ENCODE measurements at regions not wholly inside any gene's neighbourhood (a gene's known extent, or its start where the extent isn't known, plus 50 kb on each side); places are given as distances from the start of the nearest gene placed in this dataset.

GRCh38 chr1:166570954-166571353, 268.3 kb upstream of the POGK start:
- DNase-seq (ENCODE audit: low read depth), result no peak
- Histone ChIP-seq H3K4me3 (ENCODE audit: low read depth, low read length) (no peak overlapping the region), H3K36me3 (ENCODE audit: control insufficient read depth, insufficient read depth, low read length) (no peaks in the 10 kb centered on the region), H3K27me3 (ENCODE audit: control insufficient read depth, insufficient read depth, low read length) (no peaks in the 10 kb centered on the region)
- no peak for TF ChIP-seq CTCF (IDR thresholded peaks at IDR 0.05; ENCODE audit: insufficient read depth, low read length, poor library complexity, severe bottlenecking)

DNA sequence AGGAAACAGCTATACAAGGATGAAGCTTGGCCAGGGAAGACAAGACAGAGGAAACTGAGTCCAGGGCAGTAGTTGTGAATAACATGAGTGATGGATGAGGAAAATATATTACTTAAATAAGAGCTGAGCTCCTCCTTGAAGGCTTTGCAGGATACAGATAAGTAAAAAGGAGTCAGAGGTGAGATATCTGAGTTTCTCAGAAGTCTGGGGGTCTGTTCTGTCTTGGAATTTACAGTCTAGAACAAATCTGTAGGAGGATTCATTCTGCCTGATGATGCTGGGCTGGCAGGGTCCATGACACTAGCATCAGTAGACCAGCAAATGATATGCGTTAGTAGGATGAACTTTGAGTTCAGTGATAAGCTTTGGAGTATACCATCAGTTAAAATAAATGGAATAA, 266.1 kb upstream of the POGK start:
- Histone ChIP-seq H3K4me3 (ENCODE audit: low read depth, low read length) (no peak overlapping the region), H3K36me3 (ENCODE audit: control insufficient read depth, insufficient read depth, low read length) (no peaks in the 10 kb centered on the region), H3K27me3 (ENCODE audit: control insufficient read depth, insufficient read depth, low read length) (no peaks in the 10 kb centered on the region)
- TF ChIP-seq CTCF (IDR thresholded peaks at IDR 0.05; ENCODE audit: insufficient read depth, low read length, poor library complexity, severe bottlenecking), result no peak
- no peak for DNase-seq (ENCODE audit: low read depth)

- no peak for DNase-seq (ENCODE audit: low read depth)
- Histone ChIP-seq H3K36me3 (ENCODE audit: control insufficient read depth, insufficient read depth, low read length) (no peaks in the 10 kb centered on the region), H3K27me3 (ENCODE audit: control insufficient read depth, insufficient read depth, low read length) (no peaks in the 10 kb centered on the region), H3K4me3 (ENCODE audit: low read depth, low read length) (no peak overlapping the region)
- no peak for TF ChIP-seq CTCF (IDR thresholded peaks at IDR 0.05; ENCODE audit: insufficient read depth, low read length, poor library complexity, severe bottlenecking)
Measured at GRCh38 chr1:166579557-166580501, 259.4 kb upstream of the POGK start.

GRCh38 chr1:166588741-166589140, 250.5 kb upstream of the POGK start:
- Histone ChIP-seq H3K36me3 (ENCODE audit: control insufficient read depth, insufficient read depth, low read length) (no peaks in the 10 kb centered on the region), H3K27me3 (ENCODE audit: control insufficient read depth, insufficient read depth, low read length) (no peaks in the 10 kb centered on the region), H3K4me3 (ENCODE audit: low read depth, low read length) (no peak overlapping the region)
- no peak for DNase-seq (ENCODE audit: low read depth)
- no peak for TF ChIP-seq CTCF (IDR thresholded peaks at IDR 0.05; ENCODE audit: insufficient read depth, low read length, poor library complexity, severe bottlenecking)

- TF ChIP-seq CTCF (IDR thresholded peaks at IDR 0.05; ENCODE audit: insufficient read depth, low read length, poor library complexity, severe bottlenecking), result no peak
- no peak overlapping the region for H3K4me3 ChIP-seq (ENCODE audit: low read depth, low read length)
- DNase-seq (ENCODE audit: low read depth), result no peak
- H3K27me3 ChIP-seq (ENCODE audit: control insufficient read depth, insufficient read depth, low read length), result no peaks in the 10 kb centered on the region
- H3K36me3 ChIP-seq (ENCODE audit: control insufficient read depth, insufficient read depth, low read length), result no peaks in the 10 kb centered on the region
Measured at GRCh38 chr1:166590161-166590560, 249.1 kb upstream of the POGK start.

DNA sequence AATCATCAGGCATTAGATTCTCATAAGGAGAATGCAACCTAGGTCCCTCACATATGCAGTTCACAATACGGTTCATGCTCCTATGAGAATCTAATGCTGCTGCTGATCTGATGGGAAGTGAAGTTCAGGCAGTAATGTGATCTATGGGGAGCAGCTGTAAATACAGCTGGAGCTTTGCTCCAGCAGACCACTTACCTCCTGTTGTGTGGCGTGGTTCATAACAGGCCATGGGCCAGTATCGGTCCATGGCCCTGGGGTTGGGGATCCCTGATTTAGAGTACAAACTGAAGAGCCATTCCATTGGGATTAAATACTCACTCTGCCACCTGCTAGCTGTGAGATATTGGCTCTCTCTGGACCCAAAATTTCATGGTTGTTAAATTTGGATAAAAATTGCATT, 244.6 kb upstream of the POGK start:
- H3K4me3 ChIP-seq (ENCODE audit: low read depth, low read length), result no peak overlapping the region
- no peaks in the 10 kb centered on the region for H3K36me3 ChIP-seq (ENCODE audit: control insufficient read depth, insufficient read depth, low read length)
- no peaks in the 10 kb centered on the region for H3K27me3 ChIP-seq (ENCODE audit: control insufficient read depth, insufficient read depth, low read length)
- no peak for TF ChIP-seq CTCF (IDR thresholded peaks at IDR 0.05; ENCODE audit: insufficient read depth, low read length, poor library complexity, severe bottlenecking)
- DNase-seq (ENCODE audit: low read depth), result no peak
